ENCODE measurements at regions not wholly inside any gene's neighbourhood (a gene's known extent, or its start where the extent isn't known, plus 50 kb on each side); places are given as distances from the start of the nearest gene placed in this dataset.

DNA sequence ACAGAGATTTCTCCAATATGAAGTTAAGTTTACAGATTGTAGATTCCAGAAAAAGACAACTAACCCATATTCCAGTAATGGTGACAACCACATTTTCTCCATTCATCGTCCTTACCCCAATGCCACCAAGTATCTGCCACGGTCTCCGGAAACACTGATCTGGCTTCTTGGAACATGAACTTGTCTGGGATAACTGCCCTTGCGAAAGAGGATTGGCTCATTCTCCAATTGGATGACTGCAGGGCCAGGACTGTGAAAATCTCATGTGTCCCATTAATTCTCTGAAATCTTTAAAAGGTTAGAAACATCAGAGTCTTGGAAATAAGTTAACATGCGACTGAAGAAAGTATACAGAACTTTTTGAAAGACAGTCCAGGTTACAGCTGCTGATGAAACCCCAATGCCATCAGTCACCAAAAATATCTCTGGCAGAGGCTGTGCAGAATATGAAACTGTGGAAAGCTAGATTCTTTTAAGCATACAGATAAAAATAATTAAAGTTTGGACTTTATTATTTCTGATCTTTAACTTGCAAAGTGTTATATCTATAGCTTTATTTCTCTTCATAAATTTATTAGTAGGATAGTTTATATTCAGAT lies 496.9 kb downstream of the PPARGC1A start:
- DNase-seq = no peak

DNA sequence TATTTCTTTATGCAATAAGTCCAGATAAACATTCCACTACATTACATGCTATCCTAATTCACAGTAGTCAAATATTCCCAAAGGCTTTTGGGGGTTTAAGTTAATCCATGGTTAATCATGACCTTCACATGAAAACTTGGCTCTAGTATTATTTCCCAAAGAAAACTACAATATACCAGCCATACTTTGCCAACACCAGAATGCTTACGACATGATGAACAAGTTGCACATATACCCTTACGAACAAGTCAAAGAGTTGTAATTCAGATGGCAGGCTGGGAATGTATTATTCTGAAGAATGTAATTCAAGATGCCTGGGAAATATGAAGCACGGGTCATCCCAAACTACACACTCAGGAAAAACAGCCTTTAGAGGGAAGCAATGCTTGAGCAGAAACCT lies 499.6 kb downstream of the PPARGC1A start:
- no peak for DNase-seq

DNA sequence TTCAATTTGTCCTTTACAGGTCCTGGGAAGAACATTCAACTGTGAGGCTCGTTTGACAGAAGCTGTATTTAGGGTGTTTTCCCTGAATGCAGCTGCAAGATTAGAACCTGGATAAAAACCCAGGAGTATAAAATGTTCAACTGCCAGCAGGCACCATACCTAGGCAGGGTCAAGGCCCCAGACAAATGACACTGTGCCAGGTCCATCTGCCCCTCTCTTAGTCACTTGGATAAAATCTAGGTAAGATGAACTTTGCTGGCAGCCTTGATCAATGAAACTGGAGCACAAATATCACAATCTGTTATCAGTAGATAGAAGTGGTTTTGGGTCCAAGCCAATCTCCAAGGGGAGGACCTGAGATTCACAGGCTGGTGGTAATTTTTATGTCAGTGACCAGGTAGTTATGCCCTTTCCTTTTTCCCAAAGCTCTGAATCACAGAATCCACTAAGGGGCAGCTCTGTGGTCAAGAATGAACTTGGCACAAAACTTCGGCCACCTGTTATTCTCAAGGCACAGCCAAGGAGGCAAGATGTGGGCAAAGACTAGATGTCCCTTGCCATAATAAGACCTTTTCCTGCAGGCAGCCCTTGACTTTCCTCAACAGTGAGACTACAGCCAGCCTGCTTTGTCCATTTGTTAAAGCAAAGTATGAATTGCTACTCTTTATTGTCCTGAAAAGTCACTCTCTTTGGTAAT lies 501.0 kb downstream of the PPARGC1A start:
- DNase-seq = no peak

DNA sequence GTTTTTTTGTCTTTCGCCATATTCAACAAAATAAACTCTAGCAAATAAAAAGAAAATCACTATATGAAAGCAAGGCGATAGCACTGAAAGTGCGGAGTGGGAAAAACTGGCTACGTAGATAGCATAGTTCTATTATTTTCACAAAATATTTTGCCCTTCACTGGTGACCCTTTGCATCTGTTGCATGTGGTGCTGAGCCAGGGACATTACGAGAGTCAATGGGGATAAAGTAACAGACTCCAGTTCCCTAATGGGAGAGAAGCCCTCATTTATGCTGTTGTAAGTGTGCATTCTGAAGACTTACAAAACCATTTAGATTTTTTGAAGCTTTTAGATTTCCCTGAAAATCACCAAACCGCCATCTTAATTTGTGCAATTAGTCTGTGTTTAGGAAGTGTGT lies 501.6 kb downstream of the PPARGC1A start:
- no peak for DNase-seq

DNA sequence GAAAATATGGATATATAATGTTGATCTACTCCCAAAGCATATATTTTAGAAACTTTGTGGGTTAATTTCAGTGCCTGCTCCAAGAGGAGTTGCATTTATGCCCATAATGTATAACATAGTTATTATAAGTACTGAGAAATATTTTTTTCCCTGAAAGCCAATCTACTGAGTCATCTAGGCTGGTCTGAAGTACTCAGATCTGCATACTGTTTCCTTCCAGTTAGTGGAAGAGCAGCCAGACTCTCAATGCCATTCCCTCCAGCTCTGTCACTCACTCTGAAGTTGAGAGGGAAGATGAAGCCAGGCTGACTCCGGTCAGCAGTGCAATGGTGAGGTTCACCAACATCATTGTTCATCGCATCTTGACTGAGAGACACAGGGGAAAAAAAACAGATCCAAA lies 505.1 kb downstream of the PPARGC1A start:
- no peak for DNase-seq

DNA sequence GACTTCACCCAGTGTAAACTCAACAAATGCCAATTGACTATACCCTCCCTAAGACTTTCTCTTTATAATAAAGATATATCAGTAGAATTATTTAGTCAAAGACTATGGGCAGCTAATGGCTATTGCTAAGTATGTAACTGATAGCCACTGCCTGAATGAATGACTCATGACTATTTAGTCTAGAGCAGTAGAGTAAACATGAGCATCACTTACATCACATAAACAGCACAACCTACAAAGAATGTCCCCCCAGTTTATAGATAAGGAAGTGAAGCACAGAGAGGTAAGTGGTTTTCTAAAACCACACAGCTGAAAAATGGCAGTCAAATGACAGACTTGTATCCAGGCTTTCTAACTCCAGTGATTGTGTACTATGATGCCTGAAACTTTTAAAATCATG lies 507.0 kb downstream of the PPARGC1A start:
- no peak for DNase-seq

DNA sequence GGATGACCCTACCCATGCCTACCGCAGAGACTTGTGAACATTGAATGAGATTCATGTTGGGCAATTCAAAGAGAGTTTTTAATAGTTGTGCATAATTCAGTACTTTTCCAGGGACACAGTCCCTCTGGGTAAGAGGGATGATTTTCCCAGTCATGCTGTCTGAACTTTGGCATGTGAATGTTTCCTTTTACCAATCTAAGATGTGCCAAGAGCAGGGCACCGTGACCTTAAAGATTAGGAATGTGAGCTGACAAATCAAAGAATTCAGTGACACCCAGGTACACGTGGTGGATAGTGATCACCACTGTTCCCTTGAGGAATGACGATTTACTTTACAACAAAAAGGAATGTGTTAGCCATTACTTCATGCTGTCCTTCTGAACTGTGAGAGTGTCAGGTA lies 515.6 kb downstream of the PPARGC1A start:
- DNase-seq = no peak

DNA sequence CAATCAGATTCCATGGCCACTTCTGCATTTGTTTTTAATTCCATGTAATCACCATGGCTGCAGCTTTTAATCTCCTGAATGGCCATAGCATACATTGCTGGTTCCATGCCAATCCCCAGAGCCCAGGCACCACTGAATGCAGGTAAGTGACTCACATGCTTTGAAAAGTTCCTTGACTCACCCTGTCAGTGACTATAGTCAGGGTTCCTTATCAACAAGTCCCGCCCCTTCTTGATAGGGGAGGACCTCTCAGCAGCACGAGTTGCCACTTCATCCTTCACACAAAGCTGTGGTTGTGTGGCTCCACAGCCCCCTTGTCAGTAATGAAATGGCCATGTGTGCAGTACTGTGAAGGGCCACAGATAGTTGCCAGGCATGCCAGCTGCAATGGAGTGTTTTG lies 516.6 kb downstream of the PPARGC1A start:
- DNase-seq = no peak

DNA sequence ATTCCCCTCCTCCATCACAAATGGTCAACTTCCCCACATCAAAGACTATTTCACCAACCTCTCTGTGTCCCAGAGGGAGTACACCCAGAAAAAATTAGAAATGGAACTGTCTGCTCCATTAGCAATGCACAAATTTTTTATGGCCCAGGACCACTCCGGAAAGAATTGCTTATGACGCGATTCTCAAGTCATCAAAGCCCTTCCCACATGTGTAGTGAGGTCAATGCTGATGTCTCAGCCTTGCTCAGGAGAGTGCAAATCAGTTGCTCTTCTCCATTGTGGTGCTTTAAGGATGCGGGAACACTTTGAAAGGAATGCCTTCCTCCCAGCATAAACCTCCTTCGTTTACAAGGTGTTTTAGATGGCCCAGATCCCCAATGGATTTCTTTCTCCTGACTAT lies 518.3 kb downstream of the PPARGC1A start:
- DNase-seq = no peak

DNA sequence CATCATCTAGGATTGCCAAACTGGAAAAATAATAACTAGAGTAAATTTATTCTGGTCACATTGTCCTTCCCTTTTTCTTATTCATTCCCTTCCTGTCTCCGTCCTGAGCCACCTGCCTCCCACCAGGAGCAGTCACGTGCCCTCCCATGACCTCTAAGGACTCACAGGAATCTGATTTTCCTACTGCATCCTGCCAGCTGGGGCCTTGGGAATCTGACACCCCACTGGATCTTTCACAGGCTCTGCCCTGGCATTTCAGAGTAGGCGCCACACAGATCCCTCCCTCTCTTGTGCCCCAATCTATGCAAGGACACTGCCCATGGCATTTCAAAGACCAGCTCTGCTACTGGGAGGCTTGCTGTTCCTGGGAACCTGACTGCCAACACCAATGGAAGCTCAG lies 520.5 kb downstream of the PPARGC1A start:
- DNase-seq = no peak

DNA sequence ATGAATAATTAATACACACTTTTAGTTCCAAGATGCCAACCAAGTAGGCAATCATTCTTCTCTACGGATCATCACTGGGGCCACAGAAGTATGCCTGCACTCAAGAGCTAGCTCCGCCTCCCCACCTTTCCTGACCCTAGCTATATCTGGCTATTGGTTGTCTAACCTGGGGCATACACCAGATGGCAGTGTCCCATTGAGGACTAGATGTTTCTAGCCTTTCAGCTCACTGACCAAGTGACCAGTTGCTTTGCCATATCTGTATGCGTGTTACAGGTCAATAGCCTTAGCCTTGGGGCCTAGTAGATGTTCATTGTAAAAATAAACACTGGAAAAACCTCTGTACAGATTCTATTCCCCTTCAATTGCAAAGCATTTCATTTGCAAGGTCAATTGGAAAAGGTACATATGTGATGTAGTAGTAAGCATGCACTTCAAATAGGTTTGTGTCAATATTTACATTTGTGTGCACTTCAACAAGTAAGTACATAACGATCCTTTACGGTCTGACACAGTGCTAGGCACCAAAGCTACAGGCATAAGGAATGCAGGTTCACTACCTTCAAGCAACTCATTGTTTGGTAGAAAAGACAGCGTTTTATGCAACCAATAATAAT lies 521.7 kb downstream of the PPARGC1A start:
- DNase-seq = no peak

DNA sequence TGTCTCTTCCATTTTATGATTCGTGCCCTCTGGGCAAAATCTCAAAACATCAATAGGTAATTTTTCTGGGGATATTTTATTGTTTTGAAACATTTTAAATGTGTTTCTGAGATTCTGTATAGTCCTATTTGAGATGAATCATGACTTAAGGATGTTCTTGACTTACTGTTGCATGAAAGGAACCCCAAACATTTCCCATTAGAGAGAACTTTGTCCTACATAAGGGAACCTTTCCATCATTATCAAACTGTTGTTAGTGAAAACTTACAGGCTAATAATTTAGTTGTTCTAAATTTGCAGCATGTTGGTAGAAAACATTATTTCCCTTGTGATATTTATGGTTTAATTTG lies 523.3 kb downstream of the PPARGC1A start:
- no peak for DNase-seq

DNA sequence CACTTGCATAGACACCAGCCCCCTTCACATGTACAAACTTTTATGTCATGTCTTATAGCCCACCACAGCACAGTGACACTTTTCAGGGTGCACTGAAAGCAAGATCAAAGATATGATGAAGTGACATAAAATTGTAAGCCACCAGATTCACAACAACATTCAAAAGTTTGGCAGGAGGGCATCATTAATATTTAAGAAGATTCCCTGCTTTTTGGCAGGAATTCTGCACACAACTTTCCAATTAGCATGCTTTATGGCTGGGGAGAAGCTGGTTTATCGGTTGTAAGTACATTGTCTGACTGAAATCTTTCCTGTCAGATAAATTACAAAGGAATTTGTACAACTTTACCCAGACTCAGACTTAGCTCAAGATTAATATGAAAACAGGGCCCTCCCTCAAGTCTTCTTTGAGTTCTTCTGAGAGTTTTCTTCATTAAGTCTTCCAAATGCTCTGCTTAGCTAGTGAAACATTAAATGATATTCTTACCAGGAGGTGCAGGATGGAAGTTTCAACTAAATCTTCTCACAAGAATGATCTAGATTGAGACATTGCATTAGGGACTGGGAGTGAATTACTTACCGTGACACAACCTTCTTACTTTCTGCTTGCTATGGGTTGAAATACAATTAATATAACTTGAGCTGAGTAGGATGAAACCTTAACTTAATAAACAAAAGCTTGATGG lies 523.8 kb downstream of the PPARGC1A start:
- DNase-seq = no peak

DNA sequence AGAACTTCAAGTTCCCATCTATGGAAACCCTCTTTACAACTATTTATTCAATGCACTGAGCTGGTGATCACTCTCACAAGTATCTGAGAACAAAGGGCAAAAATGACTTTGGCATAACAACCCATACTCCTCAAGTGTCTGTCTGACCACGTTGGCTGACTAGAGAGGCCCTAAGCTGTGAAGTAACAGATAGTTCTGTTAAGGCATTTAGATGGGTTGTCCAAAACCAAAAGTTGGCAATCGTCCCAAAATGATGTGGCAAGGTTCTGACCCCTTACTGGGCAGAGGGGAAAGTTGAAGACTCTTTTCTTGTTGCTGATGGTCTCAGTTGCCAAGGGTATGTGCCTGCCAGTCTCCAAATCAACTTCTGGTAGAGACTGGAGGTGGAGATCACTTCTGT lies 524.8 kb downstream of the PPARGC1A start:
- no peak for DNase-seq

DNA sequence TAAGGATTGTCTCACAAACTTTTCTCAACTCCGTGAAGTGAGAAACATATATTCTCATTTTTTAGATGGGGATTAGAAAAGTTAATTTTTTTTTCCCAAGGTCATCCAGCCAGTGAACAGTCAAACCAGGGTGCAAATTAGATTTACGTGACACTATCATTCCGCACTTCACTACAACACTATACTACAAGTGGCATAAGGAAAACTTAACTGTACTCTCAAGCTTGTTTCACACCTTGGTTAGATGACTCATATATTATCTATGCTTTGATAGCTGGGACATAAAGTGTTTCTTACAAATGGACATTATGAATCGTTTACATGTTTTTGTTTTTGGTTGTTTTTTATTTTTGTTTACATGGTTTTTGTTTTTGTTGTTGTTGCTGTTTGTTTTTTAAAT lies 525.7 kb downstream of the PPARGC1A start:
- DNase-seq = no peak

DNA sequence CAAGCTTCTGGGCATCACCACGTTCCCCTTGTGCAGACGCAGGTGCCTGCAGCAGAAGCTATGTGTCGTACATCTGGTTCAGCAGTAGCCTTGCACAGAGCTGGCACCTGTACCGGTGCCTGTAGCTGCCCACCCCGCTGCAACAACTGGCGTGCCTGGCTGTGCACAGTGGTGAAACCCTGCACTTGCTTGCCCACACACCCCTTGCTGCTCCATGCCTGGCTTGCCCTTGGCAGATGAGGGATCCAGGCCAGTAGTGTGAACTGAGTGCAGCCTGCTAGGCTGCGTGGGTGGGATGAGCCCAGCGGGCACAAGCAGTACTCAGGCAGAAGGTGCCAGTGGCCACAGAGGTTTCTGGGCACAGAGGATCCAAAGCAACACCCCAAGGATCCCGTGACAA lies 528.4 kb downstream of the PPARGC1A start:
- no peak for DNase-seq

DNA sequence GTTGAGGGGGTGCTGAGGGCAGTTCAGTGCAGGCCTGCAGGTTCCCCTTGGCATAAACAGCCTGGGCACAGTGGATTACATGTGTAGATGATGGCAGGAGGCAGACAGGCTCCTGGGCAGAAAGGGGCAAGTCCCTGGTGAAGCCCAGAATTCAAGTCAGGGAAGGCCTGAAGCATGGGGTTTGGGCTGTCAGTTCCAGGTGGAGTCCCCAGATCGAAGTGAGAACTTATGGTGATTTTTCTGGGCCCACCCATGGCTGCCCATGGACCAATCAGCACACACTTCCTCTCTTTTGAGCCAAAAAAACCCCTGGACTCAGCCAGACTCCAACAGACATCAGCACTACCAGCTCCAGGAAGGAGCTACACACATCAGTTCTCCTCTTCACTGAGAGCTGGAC lies 529.1 kb downstream of the PPARGC1A start:
- DNase-seq = no peak

DNA sequence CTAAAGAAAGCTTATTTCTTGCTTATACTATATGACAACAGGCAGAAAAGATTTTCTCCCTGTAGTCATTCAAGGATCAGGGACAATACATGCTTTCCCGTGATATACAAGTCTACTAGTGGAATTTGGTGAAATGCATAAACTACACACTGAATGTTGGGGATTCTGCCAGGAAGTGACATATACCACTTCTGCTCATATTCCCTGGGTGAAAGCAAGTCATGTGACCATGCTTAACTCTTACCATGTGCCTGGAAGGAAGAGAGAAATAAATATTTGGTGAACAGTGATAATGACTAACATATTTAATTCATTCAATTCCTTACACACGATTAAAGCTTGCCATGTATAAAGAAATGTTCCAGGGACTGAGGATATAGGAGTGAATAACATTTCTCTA lies 534.6 kb downstream of the PPARGC1A start:
- no peak for DNase-seq

DNA sequence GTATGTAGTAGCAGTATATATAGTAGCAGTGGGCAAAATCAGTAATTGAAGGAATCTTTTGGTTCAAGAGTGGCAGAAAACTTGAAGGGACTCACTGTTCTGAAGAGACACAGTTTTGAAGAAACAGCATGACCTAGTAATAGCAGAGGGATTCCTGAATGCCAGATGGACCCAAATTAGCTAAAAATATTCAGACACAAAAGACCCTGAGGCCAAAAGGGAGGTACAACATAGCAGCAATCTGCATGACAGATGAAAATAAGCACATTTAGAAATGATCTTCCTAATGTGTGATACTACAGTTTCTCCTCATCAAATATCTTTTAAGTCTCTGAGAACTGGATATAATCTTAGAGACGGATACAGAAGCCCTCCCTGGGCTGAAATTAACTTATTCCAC lies 536.6 kb downstream of the PPARGC1A start:
- no peak for DNase-seq

DNA sequence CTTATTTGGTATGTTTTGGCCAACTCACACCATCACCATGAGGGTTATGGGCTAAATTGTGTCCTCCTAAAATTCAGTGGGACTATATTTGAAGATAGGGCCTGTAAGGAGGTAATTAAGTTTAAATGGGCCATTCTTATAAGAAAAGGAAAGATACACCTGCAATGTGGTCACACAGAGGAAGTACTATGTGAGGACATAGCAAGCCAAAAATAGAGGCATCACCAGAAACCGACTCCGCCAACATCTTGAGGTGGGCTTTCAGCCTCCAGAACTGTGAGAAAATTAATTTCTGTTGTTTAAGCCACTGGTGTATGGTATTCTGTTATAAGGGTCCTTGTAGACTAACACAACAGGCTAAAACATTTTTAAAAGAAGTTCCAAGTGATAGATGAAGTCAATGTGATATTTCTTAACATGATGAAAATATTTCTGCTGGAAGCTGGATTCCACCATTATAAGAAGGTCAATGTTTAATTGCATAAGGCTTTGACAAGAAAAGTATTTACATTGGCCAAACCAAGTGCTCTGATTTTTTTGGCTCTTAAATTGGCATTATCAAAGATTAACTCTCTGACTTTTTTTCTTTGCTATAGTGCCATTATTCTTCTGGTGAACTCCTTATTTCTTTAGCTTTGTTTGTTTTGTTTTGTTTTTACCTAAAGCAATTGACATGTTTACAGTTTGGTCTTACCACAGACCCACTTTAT lies 540.9 kb downstream of the PPARGC1A start:
- no peak for DNase-seq

DNA sequence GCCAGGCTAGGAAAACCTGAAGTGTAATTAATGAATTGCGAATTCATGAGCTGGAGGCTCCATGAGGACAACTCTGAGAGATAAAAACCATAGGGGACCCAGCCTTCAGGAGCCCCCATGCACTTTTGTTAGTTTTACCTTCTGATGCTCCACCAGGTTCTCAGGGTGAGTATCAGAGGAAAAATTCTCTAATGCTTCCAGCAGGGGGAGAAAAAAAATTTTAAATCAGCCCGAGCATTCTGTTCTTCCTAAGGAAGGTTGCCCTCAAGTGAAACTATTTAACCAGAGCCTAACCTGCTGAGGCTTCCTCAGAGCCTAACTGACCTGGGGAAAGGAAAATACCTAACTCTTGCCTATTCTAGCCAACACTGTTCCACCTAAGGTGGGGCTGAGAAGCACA lies 552.6 kb downstream of the PPARGC1A start:
- DNase-seq = no peak

DNA sequence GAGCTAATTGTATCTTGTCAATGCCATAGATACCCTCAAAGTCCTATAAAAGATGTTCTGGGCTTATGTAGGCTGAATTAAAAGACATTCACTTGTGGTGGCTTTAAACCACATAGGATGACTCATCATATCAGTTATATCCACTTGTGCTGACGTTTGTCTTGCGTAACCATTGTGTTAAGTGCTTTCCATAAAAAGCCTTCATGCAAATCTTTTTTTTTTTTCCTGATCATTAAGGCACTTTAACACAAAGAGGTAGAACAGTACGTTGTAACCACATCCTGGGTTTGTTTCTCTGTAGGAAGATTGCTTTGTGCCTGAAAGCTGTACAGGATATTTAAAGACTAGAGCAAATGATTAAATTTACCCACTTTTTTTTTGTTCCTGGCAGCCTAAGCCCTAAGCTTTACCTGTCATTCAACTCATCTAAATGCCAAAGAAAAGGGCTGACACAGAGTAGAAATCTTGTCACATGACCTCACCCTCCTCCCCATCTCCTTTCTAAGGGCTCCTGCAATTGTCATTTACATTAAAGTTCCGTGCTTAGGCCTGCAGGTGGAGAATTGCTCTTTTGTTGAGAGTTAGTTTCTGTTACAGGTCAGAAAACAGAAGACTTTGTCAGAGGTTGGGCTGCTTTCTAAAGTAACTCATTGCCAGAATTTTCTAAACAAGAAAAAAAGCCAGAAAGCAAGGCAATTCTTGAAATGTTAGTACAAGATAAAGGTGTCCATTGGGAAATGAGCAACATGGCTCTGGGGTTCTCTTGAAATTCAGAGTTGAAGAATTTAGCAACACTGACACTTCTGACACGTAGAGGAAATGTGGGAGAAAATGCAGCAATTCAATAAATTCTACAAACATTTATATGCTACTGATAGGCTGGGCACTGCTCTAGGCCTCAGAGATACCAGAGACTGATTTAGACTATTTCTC lies 555.6 kb downstream of the PPARGC1A start:
- peak; percentile 31 to 67 for DNase-seq

Data from CD4-positive, alpha-beta T cell treated with Interferon alpha-2 for 1 hour (primary cell).